Endothelial cell of umbilical vein (primary cell): ENCODE measurements at regions not wholly inside any gene's neighbourhood (a gene's known extent, or its start where the extent isn't known, plus 50 kb on each side); places are given as distances from the start of the nearest gene placed in this dataset.

Experiments used
- BruUV-seq: library from RNA; stranded (reverse); fragments of 400-500 nt; replicated peaks from 2 replicates; lab custom pipeline; 2021; lab: Mats Ljungman, UMichigan
- CTCF ChIA-PET: fragments of 300-600, 350-600 bp; sonication (Branson Sonifier 250); formaldehyde crosslinking; loops from one replicate; lab custom pipeline; 2021; ENCODE audit warnings: antibody characterized with exemption, inconsistent platforms; lab: Charles Lee
- POLR2A ChIA-PET: fragments of 300-600, 350-600 bp; sonication (Branson Sonifier 250); formaldehyde crosslinking; loops from one replicate; lab custom pipeline; 2021; ENCODE audit warnings: antibody characterized with exemption, inconsistent platforms; lab: Charles Lee
- DNase-seq: peaks from one replicate; pipeline ENCODE4 v3.0.0-alpha.2; 2011; ENCODE audit warnings: low read depth, low spot score
- FAIRE-seq: peaks from 2 replicates; lab custom pipeline; 2011; peaks lifted over from hg19 to GRCh38; lab: Jason Lieb, UNC
- H2AFZ ChIP-seq: 2 replicates; pipeline ENCODE4 v1.6.0; 2012; ENCODE audit warnings: low read depth, low read length, control low read depth, inconsistent platforms
- H3K27ac ChIP-seq: 2 replicates; pipeline ENCODE4 v1.5.1; 2011; ENCODE audit warnings: low read depth, mild to moderate bottlenecking, control low read depth, low read length, moderate library complexity; ENCODE audit not compliant: insufficient read depth
- H3K27me3 ChIP-seq, 2 experiments: 2 replicates each; pipeline versions ENCODE4 v1.6.0 to v1.6.1; 2011; ENCODE audit warnings: low read length in 2 of 2, mixed read lengths in 1 of 2; ENCODE audit not compliant: control insufficient read depth in 2 of 2, insufficient read depth in 2 of 2
- H3K36me3 ChIP-seq, 2 experiments: 2 replicates in 1 of 2; 3 replicates in 1 of 2; pipeline ENCODE4 v1.5.1; 2011; ENCODE audit warnings: low read length in 2 of 2, mild to moderate bottlenecking in 1 of 2, moderate library complexity in 1 of 2; ENCODE audit not compliant: control insufficient read depth in 2 of 2, insufficient read depth in 2 of 2; ENCODE audit errors: extremely low read depth in 1 of 2
- H3K4me1 ChIP-seq: 3 replicates; pipeline ENCODE4 v1.5.1; 2011; ENCODE audit warnings: mild to moderate bottlenecking, low read length; ENCODE audit not compliant: control insufficient read depth, insufficient read depth; ENCODE audit errors: extremely low read depth
- H3K4me2 ChIP-seq: 2 replicates; pipeline ENCODE4 v1.6.1; 2011; ENCODE audit warnings: low read length, control low read depth, mixed read lengths; ENCODE audit not compliant: insufficient read depth
- H3K4me3 ChIP-seq, 3 experiments: fragments of 200-600 bp in 1 of 3; sonication (generic), shearing (Covaris generic) in 1 of 3; replicated peaks in 1 of 3; 2 replicates each; pipeline ENCODE4 v1.5.1; 2011 to 2016; ENCODE audit warnings: control low read depth in 3 of 3, low read length in 3 of 3, mild to moderate bottlenecking in 2 of 3, inconsistent platforms in 1 of 3, low read depth in 1 of 3, moderate library complexity in 1 of 3; ENCODE audit not compliant: insufficient read depth in 1 of 3
- H3K79me2 ChIP-seq: 2 replicates; pipeline ENCODE4 v1.6.0; 2012; ENCODE audit warnings: low read length, inconsistent platforms; ENCODE audit not compliant: control insufficient read depth, insufficient read depth
- H3K9ac ChIP-seq: replicated peaks from 2 replicates; pipeline ENCODE3; 2011; ENCODE audit warnings: low read length, control low read depth; ENCODE audit not compliant: insufficient read depth; ENCODE audit errors: extremely low read depth
- H3K9me1 ChIP-seq: replicated peaks from 3 replicates; pipeline ENCODE4 v1.6.0; 2011; ENCODE audit warnings: mild to moderate bottlenecking, low read length; ENCODE audit not compliant: control insufficient read depth, insufficient read depth; ENCODE audit errors: extremely low read depth
- H3K9me3 ChIP-seq: replicated peaks from 2 replicates; pipeline ENCODE4 v1.5.1; 2012; ENCODE audit warnings: low read length, inconsistent platforms; ENCODE audit not compliant: control insufficient read depth, insufficient read depth
- H4K20me1 ChIP-seq: replicated peaks from 2 replicates; pipeline ENCODE3; 2011; ENCODE audit warnings: mild to moderate bottlenecking, low read length; ENCODE audit not compliant: control insufficient read depth, insufficient read depth; ENCODE audit errors: extremely low read depth
- EZH2 ChIP-seq: IDR thresholded peaks from 2 replicates; pipeline ENCODE4 v1.6.1; 2012; ENCODE audit warnings: borderline replicate concordance, low read depth, mild to moderate bottlenecking, moderate library complexity, low read length, inconsistent platforms; ENCODE audit not compliant: severe bottlenecking
- FOS ChIP-seq: IDR thresholded peaks from 2 replicates; pipeline ENCODE4 v1.6.1; 2011; ENCODE audit warnings: mild to moderate bottlenecking, low read length, moderate library complexity, borderline replicate concordance; ENCODE audit not compliant: insufficient read depth
- GATA2 ChIP-seq: IDR thresholded peaks from 2 replicates; pipeline ENCODE4 v1.7.0; 2011; ENCODE audit warnings: low read depth, mild to moderate bottlenecking, moderate library complexity, mixed read lengths, low read length; ENCODE audit not compliant: insufficient read length, insufficient read depth
- JUN ChIP-seq: IDR thresholded peaks from 2 replicates; pipeline ENCODE4 v1.6.1; 2011; ENCODE audit warnings: borderline replicate concordance, low read depth; ENCODE audit not compliant: insufficient read length, insufficient read depth
- MYC ChIP-seq: IDR thresholded peaks from one replicate; pipeline ENCODE4 v1.6.1; 2011; ENCODE audit warnings: mild to moderate bottlenecking, low read depth, low read length
- POLR2A ChIP-seq: IDR thresholded peaks from 2 replicates; pipeline ENCODE4 v1.6.1; 2012; ENCODE audit warnings: low read depth, mild to moderate bottlenecking, control low read depth, low read length
- POLR2AphosphoS5 ChIP-seq: IDR thresholded peaks from 2 replicates; pipeline ENCODE4 v1.6.1; 2012; ENCODE audit warnings: low read depth, mild to moderate bottlenecking, control low read depth, low read length, moderate library complexity; ENCODE audit not compliant: insufficient read depth
- dilution Hi-C: fragments of 300-500 bp; cut with MboI; formaldehyde crosslinking; loops from one replicate; pipeline ENCODE4 v1.15.0; 2019; ENCODE audit warnings: low sequenced_read_pairs; ENCODE audit not compliant: extremely low pct_ligation_motif_present
- intact Hi-C: fragments of 100-400 bp; cut with micrococcal nuclease; formaldehyde crosslinking; loops from one replicate; pipeline ENCODE4 v1.10.0; 2022
- TF ChIP-seq, protein P1 (sequence below): IDR thresholded peaks from 2 replicates; pipeline ENCODE4 v1.6.1; 2011; ENCODE audit not compliant: insufficient read depth, insufficient read length
- TF ChIP-seq, protein P2 (sequence below), 2 donors: IDR thresholded peaks; 1 replicate in 1 of 2; 2 replicates in 1 of 2; pipeline ENCODE4 v1.5.1; 2011; ENCODE audit warnings: low read length in 2 of 2, mild to moderate bottlenecking in 2 of 2, moderate library complexity in 2 of 2, control low read depth in 1 of 2, inconsistent platforms in 1 of 2, low read depth in 1 of 2; ENCODE audit not compliant: insufficient read depth in 1 of 2; ENCODE audit errors: extremely low read depth in 1 of 2

DNA sequence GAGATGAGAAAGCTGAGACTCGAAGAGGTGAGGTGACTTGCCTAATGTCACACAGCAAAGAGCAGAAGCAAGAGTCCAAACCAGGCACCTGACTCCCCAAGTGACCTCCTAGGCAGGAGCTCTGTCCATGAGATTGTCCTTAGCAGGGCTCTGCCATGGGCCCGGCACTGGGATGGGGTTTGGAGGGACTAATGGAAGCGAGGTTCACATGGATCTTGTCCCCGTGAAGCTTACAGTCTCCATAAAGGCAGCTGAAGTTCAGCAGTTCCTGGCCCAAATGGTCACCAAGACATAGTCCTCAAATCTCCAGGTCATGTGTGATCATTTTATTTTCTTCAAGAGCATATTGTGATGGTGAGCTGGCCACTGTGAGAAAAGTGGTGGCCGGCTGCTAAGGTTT lies 57.0 kb upstream of the AFF3 start:
- no peak for FAIRE-seq
- peaks cover 37% of the 10 kb centered on the region for H3K4me1 ChIP-seq
- H3K9ac ChIP-seq, result no peak overlapping the region
- ChIA-PET POLR2A (no interaction called here), CTCF (interaction anchor here (0.7 to 1.3 kb wide), 2 partner anchors 8 to 21 kb away, joined by 3 to 4 read pairs; no protein-coding TSS in a partner anchor)
- TF ChIP-seq POLR2AphosphoS5, result no peak
- TF ChIP-seq MYC, result no peak
- TF ChIP-seq POLR2A, result no peak
- TF ChIP-seq FOS, result no peak
- TF ChIP-seq GATA2, result no peak
- TF ChIP-seq, protein P1, sequence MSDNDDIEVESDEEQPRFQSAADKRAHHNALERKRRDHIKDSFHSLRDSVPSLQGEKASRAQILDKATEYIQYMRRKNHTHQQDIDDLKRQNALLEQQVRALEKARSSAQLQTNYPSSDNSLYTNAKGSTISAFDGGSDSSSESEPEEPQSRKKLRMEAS, result no peak
- no peak for TF ChIP-seq JUN
- TF ChIP-seq, protein P2, sequence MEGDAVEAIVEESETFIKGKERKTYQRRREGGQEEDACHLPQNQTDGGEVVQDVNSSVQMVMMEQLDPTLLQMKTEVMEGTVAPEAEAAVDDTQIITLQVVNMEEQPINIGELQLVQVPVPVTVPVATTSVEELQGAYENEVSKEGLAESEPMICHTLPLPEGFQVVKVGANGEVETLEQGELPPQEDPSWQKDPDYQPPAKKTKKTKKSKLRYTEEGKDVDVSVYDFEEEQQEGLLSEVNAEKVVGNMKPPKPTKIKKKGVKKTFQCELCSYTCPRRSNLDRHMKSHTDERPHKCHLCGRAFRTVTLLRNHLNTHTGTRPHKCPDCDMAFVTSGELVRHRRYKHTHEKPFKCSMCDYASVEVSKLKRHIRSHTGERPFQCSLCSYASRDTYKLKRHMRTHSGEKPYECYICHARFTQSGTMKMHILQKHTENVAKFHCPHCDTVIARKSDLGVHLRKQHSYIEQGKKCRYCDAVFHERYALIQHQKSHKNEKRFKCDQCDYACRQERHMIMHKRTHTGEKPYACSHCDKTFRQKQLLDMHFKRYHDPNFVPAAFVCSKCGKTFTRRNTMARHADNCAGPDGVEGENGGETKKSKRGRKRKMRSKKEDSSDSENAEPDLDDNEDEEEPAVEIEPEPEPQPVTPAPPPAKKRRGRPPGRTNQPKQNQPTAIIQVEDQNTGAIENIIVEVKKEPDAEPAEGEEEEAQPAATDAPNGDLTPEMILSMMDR (IDR thresholded peaks at IDR 0.05; ENCODE audit: extremely low read depth in 1 of 2, insufficient read depth in 1 of 2, low read depth in 1 of 2, low read length in 2 of 2), result no peak
- no peak for TF ChIP-seq EZH2
- dilution Hi-C loops (no loop called here), intact Hi-C loops (loop anchor here (5.0 kb wide), 1 partner anchor 317 kb away; no protein-coding TSS in a partner anchor)
- H3K4me2 ChIP-seq, result no peak overlapping the region
- no peaks in the 10 kb centered on the region for H3K36me3 ChIP-seq
- H2AFZ ChIP-seq, result no peak overlapping the region
- H4K20me1 ChIP-seq, result no peaks in the 10 kb centered on the region
- no peaks in the 10 kb centered on the region for H3K79me2 ChIP-seq
- H3K27me3 ChIP-seq, result no peaks in the 10 kb centered on the region
- no peak overlapping the region for H3K27ac ChIP-seq
- H3K4me3 ChIP-seq, result no peak overlapping the region
- no peaks in the 10 kb centered on the region for H3K9me3 ChIP-seq
- no peaks in the 10 kb centered on the region for H3K9me1 ChIP-seq
- no peak for DNase-seq
- BruUV-seq, result no TSS peak
